8988T (cell line): ENCODE measurements at regions not wholly inside any gene's neighbourhood (a gene's known extent, or its start where the extent isn't known, plus 50 kb on each side); places are given as distances from the start of the nearest gene placed in this dataset.
"Not testable (repeated sequence)": the region's sequence is repeated elsewhere in the genome, so short reads cannot be mapped to it uniquely, and the experiment has no call there.

Source experiments
- DNase-seq: peaks from one replicate; pipeline ENCODE4 v3.0.0; 2011

DNA sequence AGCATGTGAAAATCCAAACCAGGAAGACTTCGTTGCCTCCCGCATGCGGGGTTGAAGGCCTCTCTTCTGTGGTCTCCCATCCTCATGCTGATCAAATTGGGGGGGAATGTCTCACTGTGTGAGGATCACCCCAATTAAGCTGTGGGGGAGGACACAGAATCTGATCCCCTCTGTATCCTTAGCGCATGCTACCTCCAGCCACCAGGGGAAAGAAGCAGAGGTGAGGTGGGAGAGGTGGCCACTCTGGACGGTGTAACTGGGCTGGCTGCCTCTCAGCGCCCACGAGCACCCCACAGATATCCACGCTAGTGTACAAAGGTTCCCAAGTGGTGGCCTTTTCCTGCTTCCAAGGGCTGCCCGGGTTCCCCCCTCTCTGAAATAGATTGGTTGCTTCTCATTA is 177.6 kb upstream of the PLGLB1 start:
- DNase-seq = not testable (repeated sequence)

DNA sequence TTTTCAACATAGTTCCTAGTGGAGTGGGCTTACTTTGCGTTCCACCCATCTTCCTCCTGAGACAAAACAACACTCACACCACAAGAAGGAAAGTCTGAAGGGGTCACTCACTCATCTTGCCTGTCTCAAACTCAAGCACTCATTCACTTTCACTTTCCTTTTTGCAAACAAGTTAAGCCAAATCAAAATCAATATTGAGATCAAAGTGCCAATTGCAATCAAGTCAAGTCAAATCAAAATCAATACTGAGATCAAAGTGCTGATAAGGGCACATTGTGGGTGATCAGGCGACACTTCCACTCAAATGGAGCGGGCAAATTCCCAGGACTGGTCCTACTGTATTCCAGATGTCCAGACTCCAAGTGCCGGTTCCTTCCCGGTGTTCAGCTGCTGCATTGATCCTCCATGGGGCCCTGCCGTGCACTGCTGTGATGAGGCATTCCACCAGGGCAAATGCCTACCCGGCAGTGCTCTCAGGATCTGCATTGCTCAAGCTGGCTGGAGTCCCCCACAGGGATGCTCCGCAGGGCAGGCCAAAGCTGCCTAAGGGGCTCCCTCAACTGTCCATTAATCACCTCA is 183.0 kb upstream of the PLGLB1 start:
- DNase-seq = not testable (repeated sequence)

- not testable (repeated sequence) for DNase-seq
Measured at GRCh38 chr2:87212938-87213337, 191.3 kb upstream of the PLGLB1 start.

- not testable (repeated sequence) for DNase-seq
Measured at GRCh38 chr2:87217005-87217404, 195.4 kb upstream of the PLGLB1 start.

- not testable (repeated sequence) for DNase-seq
Measured at GRCh38 chr2:87217741-87218410, 196.2 kb upstream of the PLGLB1 start.

DNA sequence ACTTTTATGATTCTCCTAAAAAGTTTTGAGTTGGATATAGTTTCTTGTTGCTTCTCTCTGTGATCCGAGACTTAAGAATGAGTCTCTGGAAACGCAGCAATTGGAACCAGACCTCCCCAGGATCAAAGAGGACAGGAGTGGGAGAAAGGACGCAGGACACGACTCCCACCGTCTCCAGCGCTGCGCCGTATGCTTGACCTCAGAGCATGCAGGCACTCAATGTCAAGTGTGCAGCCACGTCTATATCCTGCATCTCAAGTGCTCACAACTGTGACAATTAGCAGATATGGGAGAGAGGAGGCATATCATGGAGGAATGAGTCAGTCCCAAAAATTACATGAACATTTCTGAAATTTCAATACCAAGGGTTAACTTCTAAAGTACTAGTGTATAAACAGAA is 199.0 kb upstream of the PLGLB1 start:
- not testable (repeated sequence) for DNase-seq

- not testable (repeated sequence) for DNase-seq
Measured at GRCh38 chr2:87222131-87222530, 200.5 kb upstream of the PLGLB1 start.

GRCh38 chr2:87223873-87224272 is 202.2 kb upstream of the PLGLB1 start:
- not testable (repeated sequence) for DNase-seq

DNA sequence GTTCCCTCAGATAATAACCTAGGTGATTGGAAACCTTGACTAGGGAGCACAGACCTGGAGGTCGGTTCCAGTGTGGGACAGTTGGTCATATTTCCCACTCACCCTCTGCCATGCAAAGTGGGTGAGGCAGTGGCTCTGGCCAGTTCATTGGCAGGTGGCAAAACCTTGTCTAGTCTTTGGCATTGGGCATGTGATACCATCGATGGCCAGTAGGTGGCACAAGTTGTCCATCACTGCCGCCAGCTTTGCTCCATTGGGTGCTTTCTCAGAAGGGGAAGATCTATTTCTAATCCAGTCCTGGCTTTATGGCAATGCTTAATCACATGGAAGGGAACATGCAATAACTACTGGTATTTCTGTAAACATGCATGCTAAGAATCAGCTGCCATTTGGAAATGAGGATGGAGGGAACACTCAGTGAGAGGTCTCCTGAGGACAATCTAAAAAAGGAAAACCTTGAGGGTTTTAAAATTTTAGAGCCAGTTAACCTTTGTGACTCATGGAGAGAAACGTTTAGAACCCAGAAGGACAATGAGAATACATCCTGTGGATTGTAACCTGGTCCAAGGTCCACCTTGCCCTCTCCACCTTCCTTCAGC is 207.5 kb upstream of the PLGLB1 start:
- DNase-seq = not testable (repeated sequence)

DNA sequence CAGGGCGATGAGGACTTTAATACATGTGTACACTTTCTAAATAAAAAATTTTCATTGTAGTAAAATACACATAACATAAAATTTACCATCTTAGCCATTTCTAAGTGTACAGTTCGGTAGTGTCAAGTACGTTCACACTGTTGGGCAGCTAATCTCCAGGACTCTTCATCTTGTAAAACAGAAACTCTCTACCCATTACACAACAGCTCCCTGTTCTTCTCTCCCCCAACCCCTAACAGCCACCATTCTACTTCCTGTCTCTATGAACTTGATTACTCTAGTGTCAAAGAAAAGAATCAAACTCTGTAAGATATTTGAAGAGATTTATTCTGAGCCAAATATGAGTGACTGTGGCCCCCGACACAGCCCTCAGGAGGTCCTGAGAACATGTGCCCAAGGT is 208.3 kb upstream of the PLGLB1 start:
- not testable (repeated sequence) for DNase-seq

DNA sequence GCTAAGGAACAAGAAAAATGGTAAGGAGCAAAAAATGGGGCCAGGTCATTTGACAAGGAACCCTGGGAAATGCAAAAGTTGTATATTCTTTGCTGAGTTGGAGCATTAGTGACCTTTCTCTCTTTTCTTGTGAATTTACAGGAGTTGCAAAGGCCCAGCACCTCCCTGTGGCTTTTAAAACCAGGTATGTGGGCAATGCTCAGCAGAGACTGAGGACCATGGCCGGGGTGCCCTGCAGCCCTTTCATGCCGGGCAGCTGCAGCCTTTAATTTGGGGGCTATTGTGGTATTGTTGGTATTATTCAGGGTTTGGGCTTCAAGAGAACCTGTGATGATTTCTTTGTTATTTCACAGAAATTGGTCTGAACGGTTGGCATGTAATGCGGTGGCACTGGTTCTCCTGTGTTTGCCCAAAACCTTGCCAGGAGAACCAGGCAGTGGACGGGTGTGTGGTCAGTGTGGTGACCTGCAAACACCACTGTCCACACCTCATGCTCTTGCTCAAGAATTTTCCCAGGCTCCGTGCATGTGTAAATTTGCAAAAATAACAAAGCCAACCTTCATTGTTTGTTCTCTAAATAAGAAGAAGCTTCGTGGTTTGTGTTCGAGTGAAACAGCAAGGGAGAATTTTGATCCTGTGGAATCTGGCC is 213.8 kb upstream of the PLGLB1 start:
- DNase-seq = not testable (repeated sequence)

- not testable (repeated sequence) for DNase-seq
Measured at GRCh38 chr2:87237570-87238336, 216.1 kb upstream of the PLGLB1 start.

- not testable (repeated sequence) for DNase-seq
Measured at GRCh38 chr2:87239558-87240215, 218.0 kb upstream of the PLGLB1 start.

DNA sequence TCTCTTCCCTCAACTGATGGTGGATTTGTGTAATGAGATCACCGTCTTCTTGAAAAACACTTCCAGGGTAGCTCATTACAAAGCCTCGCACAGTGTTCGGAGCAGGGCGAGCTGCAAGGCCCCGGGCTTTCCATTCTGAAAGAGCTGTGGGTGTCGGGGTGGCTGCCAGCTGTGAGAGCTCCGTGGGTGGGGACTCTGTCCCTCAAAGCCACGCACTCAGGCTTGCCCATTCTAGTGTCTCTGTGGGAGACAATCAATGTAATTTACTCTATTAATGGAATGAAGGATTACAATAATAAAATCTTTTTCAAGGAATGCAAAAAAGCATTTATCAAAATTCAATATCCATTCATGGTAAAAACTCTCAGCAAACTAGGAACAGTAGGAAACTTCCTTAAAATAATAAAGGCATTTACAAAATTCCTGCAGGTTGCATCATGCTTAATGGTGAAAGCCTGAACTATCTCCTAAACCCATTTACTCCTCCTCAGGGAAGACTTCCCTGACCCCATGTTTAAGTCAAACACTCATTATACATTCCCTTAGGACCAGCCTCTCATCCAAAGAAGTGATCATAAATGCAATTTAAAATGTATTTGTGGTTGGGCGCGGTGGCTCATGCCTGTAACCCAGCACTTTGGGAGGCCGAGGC is 224.5 kb upstream of the PLGLB1 start:
- not testable (repeated sequence) for DNase-seq

GRCh38 chr2:87252046-87252445 is 230.4 kb upstream of the PLGLB1 start:
- DNase-seq = not testable (repeated sequence)

GRCh38 chr2:87254562-87254961 is 232.9 kb upstream of the PLGLB1 start:
- DNase-seq = not testable (repeated sequence)

DNA sequence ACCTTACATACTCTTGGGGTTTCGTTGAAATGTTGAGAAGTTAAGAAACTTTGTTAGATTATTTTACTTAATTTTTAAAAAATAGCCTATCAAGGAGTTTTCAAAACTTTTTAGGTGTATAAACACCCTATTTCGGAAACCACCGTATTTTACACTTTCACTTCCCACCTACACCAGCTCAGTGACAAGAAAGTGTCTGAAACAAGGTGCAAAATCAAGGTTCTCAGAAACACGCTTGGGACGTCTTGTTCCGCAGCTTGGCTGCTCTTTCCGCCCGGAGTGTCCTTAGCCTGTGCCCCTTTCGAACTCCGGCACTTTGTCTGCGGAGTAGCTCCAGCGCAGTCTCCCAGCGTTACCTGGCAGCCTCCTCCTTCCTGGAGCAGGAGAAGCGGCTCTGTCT is 233.8 kb upstream of the PLGLB1 start:
- not testable (repeated sequence) for DNase-seq

DNA sequence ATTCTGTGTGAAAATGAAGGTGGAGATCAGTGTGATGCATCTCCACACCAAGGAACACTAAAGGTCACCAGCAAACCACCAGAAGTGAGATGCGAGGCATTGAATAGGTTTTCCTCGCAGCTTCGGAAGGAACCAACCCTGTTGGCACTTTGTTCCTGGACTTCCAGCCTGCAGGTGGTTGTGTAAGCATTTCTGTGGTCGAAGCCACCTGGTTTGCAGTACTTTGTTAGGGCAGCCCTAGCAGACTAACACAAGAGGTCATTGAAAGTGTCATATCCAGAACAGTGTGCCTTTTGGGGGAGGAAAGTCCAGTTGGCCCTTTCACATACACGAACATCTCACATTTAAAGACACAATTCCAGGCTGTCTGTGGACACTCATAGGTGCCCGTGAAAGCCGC is 237.2 kb upstream of the PLGLB1 start:
- not testable (repeated sequence) for DNase-seq

DNA sequence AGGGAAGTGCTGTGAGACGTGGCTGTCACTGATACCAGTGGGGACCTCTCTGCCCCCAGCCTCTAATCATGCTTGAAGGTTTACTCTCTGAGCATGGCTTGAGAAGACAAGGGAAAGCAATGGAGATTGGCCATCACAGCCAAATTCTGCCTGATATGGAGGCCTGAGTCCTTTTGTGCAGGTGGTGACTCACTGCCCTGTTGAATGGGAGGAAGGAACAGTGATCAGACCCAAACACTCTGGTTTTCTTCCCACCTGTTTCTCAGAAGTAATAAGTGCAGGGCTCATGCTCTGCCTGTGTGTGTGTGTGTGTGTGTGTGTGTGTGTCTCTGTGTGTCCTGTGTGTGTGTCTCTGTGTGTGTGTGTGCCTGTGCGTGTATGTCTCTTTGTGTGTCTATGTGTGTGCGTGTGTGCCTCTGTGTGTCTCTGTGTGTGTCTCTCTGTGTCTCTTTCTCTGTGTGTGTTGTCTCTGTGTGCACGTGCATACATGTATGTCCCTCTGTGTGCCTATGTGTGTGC is 240.6 kb upstream of the PLGLB1 start:
- not testable (repeated sequence) for DNase-seq

- not testable (repeated sequence) for DNase-seq
Measured at GRCh38 chr2:87263868-87264518, 242.3 kb upstream of the PLGLB1 start.

GRCh38 chr2:87275192-87275591 is 253.5 kb upstream of the PLGLB1 start:
- DNase-seq = not testable (repeated sequence)
